ENCODE measurements at regions not wholly inside any gene's neighbourhood (a gene's known extent, or its start where the extent isn't known, plus 50 kb on each side); places are given as distances from the start of the nearest gene placed in this dataset.

- TF ChIP-seq POLR2A (IDR thresholded peaks at IDR 0.05) (no peak), CTCF (IDR thresholded peaks at IDR 0.05) (no peak), EP300 (IDR thresholded peaks at IDR 0.05) (no peak)
Observed at GRCh38 chr7:115406219-115406618, 484.3 kb downstream of the MDFIC start.

Data from ovary (tissue), 3 donors.